HUDEP-2 (cell line): ENCODE measurements at regions not wholly inside any gene's neighbourhood (a gene's known extent, or its start where the extent isn't known, plus 50 kb on each side); places are given as distances from the start of the nearest gene placed in this dataset.
"Not testable (repeated sequence)": the region's sequence is repeated elsewhere in the genome, so short reads cannot be mapped to it uniquely, and the experiment has no call there.

Source experiments
- DNase-seq, 76 experiments: peaks; one replicate each; lab custom pipeline; 2025; ENCODE audit not compliant: unreplicated experiment in 76 of 76; lab: John Stamatoyannopoulos, UW

DNA sequence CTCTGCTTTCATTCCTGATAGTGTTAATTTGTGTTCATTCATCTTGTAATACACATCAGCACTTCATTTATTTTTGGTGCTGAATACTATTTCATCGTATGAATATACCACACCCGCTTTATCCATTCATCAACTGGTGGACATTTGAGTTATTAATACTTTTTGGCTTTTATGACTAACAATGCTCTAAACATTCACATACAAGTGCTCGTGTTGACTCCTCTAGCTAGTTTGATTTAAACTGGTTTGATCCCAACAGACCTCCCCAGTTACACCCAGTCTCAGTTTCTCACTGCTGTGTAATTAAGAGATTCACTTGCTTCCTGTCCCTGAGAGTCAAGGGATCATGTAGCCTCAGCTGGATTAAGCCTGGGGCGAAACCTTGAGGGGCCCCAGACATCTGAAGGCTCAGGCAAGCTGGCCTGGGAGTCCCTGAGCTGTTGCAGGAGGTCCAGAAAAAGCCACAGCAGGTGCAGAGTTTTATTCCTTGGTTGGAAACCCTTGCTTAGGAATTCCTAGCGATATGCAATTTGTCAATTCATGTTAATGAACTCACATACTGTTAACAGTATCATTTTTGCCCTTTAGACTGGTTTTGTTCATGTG lies 52.8 kb upstream of the CLDN24 start:
- DNase-seq: no peak

DNA sequence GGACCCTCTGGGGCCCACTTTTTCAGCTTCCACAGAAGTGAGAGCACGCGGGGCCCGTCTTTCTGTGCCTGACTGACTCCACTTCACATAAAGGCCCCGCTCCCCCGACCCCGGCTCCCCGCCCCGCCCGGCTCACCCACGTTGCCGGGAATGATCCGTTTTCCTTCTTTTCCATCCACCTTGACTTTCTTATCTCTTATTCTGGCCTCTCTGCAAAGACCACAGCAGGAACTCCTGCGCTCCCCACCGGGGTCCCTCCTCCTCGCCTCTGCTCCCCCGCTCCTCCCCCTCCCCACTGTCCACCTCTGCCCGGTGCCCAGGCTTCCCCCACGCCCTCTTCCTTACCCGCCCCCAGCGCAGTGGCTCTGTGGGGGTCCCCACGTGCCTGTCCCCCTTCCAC lies 54.2 kb upstream of the CLDN24 start:
- DNase-seq: no peak

DNA sequence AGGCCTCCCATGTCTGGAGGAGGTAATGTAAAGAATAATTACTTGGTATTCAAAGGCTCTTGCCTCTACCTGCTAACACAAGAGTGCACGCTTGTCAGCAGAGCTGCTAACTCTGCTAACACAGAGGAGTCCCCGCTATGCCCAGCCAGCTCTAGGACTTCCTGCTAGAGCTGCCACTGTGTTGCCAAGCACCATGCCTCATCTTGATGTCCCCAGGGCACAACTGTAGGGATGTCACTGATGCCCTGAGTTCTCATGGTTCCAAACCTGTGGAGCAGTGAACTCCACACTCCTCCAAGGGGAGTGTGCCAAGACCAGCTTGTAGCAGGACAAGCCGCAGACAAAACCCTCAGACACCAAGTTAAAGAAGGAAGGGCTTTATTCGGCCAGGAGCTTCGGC lies 55.3 kb upstream of the CLDN24 start:
- no peak for DNase-seq

GRCh38 chr4:183378347-183378746 lies 56.1 kb upstream of the CLDN24 start:
- not testable (repeated sequence) for DNase-seq

- no peak for DNase-seq
These were observed 58.7 kb upstream of the CLDN24 start for GRCh38 chr4:183380901-183381300.

- no peak for DNase-seq
These were observed 60.8 kb upstream of the CDKN2AIP start for GRCh38 chr4:183383606-183384005.

DNA sequence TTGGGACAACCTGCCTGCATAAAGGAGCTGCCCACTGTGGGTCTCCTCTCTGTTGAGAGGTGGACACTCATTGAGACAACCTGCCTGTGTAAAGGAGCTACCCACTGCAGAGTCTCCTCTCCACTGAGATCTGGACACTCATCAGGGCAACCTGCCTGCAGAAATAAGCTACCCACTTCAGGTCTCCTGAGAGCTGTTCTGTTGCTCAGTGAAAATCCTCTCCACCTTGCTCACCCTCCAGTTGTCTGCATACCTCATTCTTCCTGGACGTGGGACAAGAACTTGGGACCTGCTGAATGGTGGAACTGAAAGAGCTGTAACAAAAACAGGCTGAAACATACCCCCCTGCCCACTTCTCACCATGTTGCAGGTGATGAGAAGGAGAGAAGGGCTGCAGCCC lies 59.9 kb upstream of the CDKN2AIP start:
- DNase-seq: no peak

- DNase-seq: no peak
These were observed 59.5 kb upstream of the CDKN2AIP start for GRCh38 chr4:183384983-183385382.

DNA sequence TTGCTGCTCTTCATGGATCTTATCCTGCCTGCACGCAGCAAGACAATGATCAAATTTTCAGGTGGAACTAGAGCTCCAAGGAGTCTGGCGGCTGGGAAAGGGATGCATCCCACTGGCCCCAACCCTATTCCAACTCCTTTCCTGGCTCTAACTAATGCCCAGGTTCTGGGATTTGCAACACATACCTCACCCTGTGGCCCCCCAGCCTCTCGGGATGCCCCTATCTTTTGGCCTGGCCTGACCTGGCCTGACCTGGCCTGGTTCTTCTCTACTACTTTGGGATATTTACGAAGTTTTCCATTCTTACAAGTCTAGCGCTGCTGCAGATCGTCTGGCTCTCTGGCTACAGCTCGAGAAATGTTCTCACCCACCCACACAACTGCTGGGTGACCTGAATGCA lies 56.4 kb upstream of the CDKN2AIP start:
- no peak for DNase-seq

DNA sequence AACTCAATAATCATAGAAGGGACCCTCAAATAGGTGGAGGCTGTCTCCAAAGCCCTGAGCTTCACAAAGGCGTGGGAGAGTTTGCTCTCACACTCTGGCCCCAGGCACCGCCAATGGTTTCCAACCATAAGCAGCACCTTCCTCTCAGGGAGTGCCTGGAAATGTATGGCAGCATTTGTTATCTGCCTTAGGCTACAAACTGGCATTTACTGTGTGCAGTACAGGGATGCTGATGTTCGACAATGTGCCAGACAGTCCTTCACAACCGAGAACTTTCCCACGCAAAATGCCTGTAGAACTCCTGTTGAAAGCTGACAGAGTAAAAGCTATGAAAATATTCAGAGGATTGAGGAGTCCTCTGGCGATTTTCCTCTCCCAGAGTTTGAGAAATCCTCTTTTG lies 55.7 kb upstream of the CDKN2AIP start:
- no peak for DNase-seq

- DNase-seq: no peak
These were observed 54.1 kb upstream of the CDKN2AIP start for GRCh38 chr4:183390374-183390773.

DNA sequence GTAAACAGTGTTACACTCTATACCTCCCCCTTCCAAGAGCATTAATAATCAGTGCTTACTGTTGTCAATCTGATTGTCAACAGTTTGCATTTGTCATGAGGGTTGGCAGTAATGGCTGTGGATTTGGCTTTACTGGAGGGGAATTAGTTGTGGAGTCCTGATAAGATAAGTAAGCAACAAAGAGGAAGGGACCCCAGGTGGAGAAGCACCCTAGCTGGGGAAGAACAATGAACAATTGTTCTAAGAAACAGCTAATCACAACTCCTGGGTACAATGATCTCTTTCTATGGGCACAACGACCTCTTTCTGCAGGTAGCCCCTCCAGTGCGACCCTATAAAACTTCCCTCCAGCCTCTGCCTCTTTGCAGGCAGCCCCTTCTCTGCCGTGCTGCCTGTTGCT lies 53.2 kb upstream of the CDKN2AIP start:
- peak in 2 of 76 experiments; percentile 3 to 6 for DNase-seq

GRCh38 chr4:183392377-183392776 lies 52.1 kb upstream of the CDKN2AIP start:
- peak in 1 of 76 experiments; percentile 1 for DNase-seq

- no peak for DNase-seq
These were observed 51.0 kb upstream of the CDKN2AIP start for GRCh38 chr4:183393446-183393845.

DNA sequence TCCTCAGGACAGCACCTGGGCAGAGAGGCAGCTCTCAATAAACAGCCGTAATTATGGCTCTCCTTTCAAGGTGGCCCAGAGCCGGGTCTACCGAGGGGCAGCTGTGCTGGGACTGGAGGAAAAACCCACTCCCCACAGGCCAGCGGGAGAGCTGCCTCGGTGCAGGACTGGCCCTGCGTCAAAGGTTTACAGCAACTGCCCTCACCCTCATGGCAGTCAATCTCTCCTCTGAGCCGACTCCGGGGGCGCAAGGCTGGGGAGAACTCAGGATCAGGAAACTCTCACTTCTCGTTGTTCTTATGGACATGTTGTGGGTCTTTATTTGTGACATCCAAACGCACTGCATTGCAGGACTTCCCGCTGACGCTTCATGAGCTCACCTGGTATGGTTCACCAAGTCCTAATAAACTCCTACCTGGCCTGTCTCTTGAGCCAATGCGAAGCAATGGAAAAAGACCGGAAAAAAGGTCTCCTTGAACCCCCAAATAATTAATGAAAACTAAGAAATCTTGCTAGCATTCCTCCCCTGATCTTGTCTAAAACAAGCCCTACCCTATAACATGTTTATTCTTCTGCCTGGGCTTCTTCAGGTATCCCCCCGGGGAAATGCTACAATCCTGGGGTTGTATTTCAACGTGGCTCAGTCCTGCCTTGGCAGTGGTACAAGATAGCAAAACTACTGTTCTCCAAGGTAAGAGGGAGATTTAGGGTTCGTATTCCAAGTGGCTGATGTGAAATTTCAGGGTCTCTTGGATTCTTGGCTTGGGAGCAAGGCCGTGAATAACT lies 50.1 kb upstream of the CDKN2AIP start:
- no peak for DNase-seq
